ENCODE measurements at regions not wholly inside any gene's neighbourhood (a gene's known extent, or its start where the extent isn't known, plus 50 kb on each side); places are given as distances from the start of the nearest gene placed in this dataset.

- Histone ChIP-seq H3K27me3 (no peaks in the 10 kb centered on the region), H3K36me3 (no peaks in the 10 kb centered on the region), H3K27ac (no peak overlapping the region), H3K9me3 (no peaks in the 10 kb centered on the region), H3K4me1 (no peaks in the 10 kb centered on the region), H3K4me3 (no peak overlapping the region)
- no peak for DNase-seq
- no peak for TF ChIP-seq CTCF (IDR thresholded peaks at IDR 0.05)
- intact Hi-C loops (cut with DNase I; ENCODE audit: low total_unique reads): no loop called here
These were observed 1492.7 kb downstream of the MAT2B start for GRCh38 chr5:164998142-164998541.

- no peak for DNase-seq
- intact Hi-C loops (cut with DNase I; ENCODE audit: low total_unique reads): no loop called here
- no peak for TF ChIP-seq CTCF (IDR thresholded peaks at IDR 0.05)
- H3K4me3 ChIP-seq: no peak overlapping the region
- no peaks in the 10 kb centered on the region for H3K9me3 ChIP-seq
- H3K27ac ChIP-seq: no peak overlapping the region
- H3K4me1 ChIP-seq: no peaks in the 10 kb centered on the region
- H3K27me3 ChIP-seq: no peaks in the 10 kb centered on the region
- H3K36me3 ChIP-seq: no peaks in the 10 kb centered on the region
These were observed 1493.2 kb downstream of the MAT2B start for GRCh38 chr5:164998590-164998989.

GRCh38 chr5:165000479-165001190 is 1495.2 kb downstream of the MAT2B start:
- H3K27ac ChIP-seq: no peak overlapping the region
- no peak for DNase-seq
- H3K4me3 ChIP-seq: no peak overlapping the region
- H3K27me3 ChIP-seq: no peaks in the 10 kb centered on the region
- no peak for TF ChIP-seq CTCF (IDR thresholded peaks at IDR 0.05)
- no peaks in the 10 kb centered on the region for H3K9me3 ChIP-seq
- H3K36me3 ChIP-seq: no peaks in the 10 kb centered on the region
- intact Hi-C loops (cut with DNase I; ENCODE audit: low total_unique reads): no loop called here
- no peaks in the 10 kb centered on the region for H3K4me1 ChIP-seq

GRCh38 chr5:165003283-165003682 is 1497.9 kb downstream of the MAT2B start:
- Histone ChIP-seq H3K4me3 (no peak overlapping the region), H3K9me3 (no peaks in the 10 kb centered on the region), H3K27ac (no peak overlapping the region), H3K4me1 (no peaks in the 10 kb centered on the region), H3K27me3 (no peaks in the 10 kb centered on the region), H3K36me3 (no peaks in the 10 kb centered on the region)
- no peak for DNase-seq
- intact Hi-C loops (cut with DNase I; ENCODE audit: low total_unique reads): no loop called here
- no peak for TF ChIP-seq CTCF (IDR thresholded peaks at IDR 0.05)

GRCh38 chr5:165004175-165004574 is 1498.8 kb downstream of the MAT2B start:
- Histone ChIP-seq H3K36me3 (no peaks in the 10 kb centered on the region), H3K4me3 (no peak overlapping the region), H3K4me1 (no peaks in the 10 kb centered on the region), H3K27ac (no peak overlapping the region), H3K9me3 (no peaks in the 10 kb centered on the region), H3K27me3 (no peaks in the 10 kb centered on the region)
- TF ChIP-seq CTCF (IDR thresholded peaks at IDR 0.05): no peak
- DNase-seq: no peak
- intact Hi-C loops (cut with DNase I; ENCODE audit: low total_unique reads): no loop called here

- no peak for TF ChIP-seq CTCF (IDR thresholded peaks at IDR 0.05)
- Histone ChIP-seq H3K36me3 (no peaks in the 10 kb centered on the region), H3K9me3 (no peaks in the 10 kb centered on the region), H3K4me3 (no peak overlapping the region), H3K4me1 (no peaks in the 10 kb centered on the region), H3K27me3 (no peaks in the 10 kb centered on the region), H3K27ac (no peak overlapping the region)
- intact Hi-C loops (cut with DNase I; ENCODE audit: low total_unique reads): no loop called here
- no peak for DNase-seq
These were observed 1509.0 kb downstream of the MAT2B start for GRCh38 chr5:165014439-165014838.

Data from tibial artery (tissue), 4 donors.